ENCODE measurements at regions not wholly inside any gene's neighbourhood (a gene's known extent, or its start where the extent isn't known, plus 50 kb on each side); places are given as distances from the start of the nearest gene placed in this dataset.
A peak's percentile ranks its signal among the peaks of the same experiment; 100 is the strongest.

DNA sequence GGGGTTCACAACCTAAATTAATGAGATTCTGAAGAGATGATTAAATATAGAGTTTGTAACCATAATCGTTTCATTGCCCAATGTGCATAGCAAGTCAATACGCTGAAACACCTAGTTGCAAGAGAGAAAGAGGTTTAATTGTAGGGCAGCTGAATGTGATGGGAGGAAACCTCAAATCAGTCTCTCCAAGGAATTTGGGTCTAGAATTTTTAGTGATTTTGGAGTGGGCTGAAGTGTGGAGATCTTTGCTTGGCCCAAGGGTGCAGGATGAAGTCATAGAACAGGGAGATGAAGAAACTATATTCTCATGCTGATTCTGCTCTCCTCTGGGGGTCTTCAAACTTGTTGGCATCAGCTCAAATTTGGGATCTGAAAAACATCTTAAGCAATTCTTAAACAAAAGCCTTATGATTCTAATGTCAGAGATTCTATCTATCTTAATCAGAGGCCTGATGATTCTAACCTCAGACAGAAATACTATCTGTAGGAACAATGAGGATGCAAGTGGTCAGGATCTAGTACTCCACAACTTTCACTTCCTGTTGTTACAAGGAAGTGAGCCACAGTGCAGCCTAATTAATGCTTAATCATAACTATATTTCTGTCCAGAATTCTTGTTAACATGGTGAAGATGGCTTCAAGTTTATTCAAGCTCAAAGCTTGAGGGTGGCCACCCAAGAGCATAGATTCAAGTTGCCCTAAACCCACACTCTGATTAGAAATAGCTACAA lies 80.2 kb upstream of the FUT8 start:
- H4K20me1 ChIP-seq (ENCODE audit: insufficient read depth, low read length), result no peaks in the 10 kb centered on the region
- peak overlapping the region; percentile 43; the same call in 1 of the 2 replicates for H3K4ac ChIP-seq (ENCODE audit: low read depth, low read length)
- no peak overlapping the region for H2AK5ac ChIP-seq (ENCODE audit: low read depth, low read length)
- no CpG with 5 or more reads among the region's 2 CpGs for WGBS, 2 experiments (ENCODE audit: extremely low coverage in 2 of 2, insufficient read length in 1 of 2)
- 0 out of 3 replicates have a peak overlapping the region, but pooled peaks have one; percentile 78 for H2BK15ac ChIP-seq (ENCODE audit: low read depth, low read length)
- H2AK9ac ChIP-seq (replicated peaks; ENCODE audit: low read depth, low read length, poor library complexity), result no peak overlapping the region
- H3K9me3 ChIP-seq (ENCODE audit: control insufficient read depth, insufficient read depth, low read length), result no peaks in the 10 kb centered on the region
- no peak overlapping the region for H3K27ac ChIP-seq (ENCODE audit: insufficient read depth, low read length)
- H3K79me1 ChIP-seq (ENCODE audit: low read depth in 1 of 2, low read length in 2 of 2), result no peaks in the 10 kb centered on the region
- H3K9me1 ChIP-seq (ENCODE audit: insufficient read depth, low read length), result peaks cover 25% of the 10 kb centered on the region
- no peak overlapping the region for H3K56ac ChIP-seq (ENCODE audit: extremely low read depth, insufficient read depth, low read length)
- dilution Hi-C loops (cut with HindIII; ENCODE audit: low sequenced_read_pairs, unreplicated experiment), result no loop called here
- peak overlapping the region; percentile 52 to 82; a peak in 2 of 4 replicates for H4K8ac ChIP-seq (ENCODE audit: low read depth in 2 of 2, low read length in 2 of 2)
- H3K14ac ChIP-seq (replicated peaks; ENCODE audit: low read depth, low read length), result peak overlapping the region; percentile 38; the same call in 1 of the 2 replicates
- H4K91ac ChIP-seq (ENCODE audit: insufficient read depth, low read depth, low read length), result no peak overlapping the region; the same call in 1 of the 2 replicates
- DNase-seq (no peak), ATAC-seq (ENCODE audit: low read depth) (no peak)
- ChIA-PET CTCF (interaction anchor here (1.7 kb wide), 1 partner anchor 167 kb away, joined by 4 read pairs; no protein-coding TSS in a partner anchor), POLR2A (ENCODE audit: unreplicated experiment) (no interaction called here)
- peak overlapping the region; percentile 18 for H2BK5ac ChIP-seq (ENCODE audit: low read depth, low read length, poor library complexity, severe bottlenecking)
- H2AFZ ChIP-seq (replicated peaks; ENCODE audit: low read length, poor library complexity), result no peak overlapping the region
- intact Hi-C loops (cut with micrococcal nuclease), result loop anchor here (5.0 kb wide), 2 partner anchors 80 to 120 kb away; partner anchors contain the start of gene FUT8
- H3K4me2 ChIP-seq (ENCODE audit: low read depth, low read length), result no peak overlapping the region
- H3K18ac ChIP-seq (ENCODE audit: low read depth, low read length), result peak overlapping the region; percentile 71; the same call in 1 of the 2 replicates
- peak overlapping the region; percentile 64; the same call in 1 of the 2 replicates for H4K5ac ChIP-seq (ENCODE audit: low read depth, low read length)
- H3K27me3 ChIP-seq (ENCODE audit: control insufficient read depth, insufficient read depth, low read length), result no peaks in the 10 kb centered on the region
- BruUV-seq (replicated peaks), result no TSS peak
- no peak overlapping the region for H3K23ac ChIP-seq (ENCODE audit: low read depth, low read length)
- H2BK120ac ChIP-seq (ENCODE audit: low read depth, low read length), result peak overlapping the region; percentile 85
- H3K36me3 ChIP-seq (ENCODE audit: control insufficient read depth, insufficient read depth, low read length), result no peaks in the 10 kb centered on the region
- in situ Hi-C loops (cut with MboI; ENCODE audit: low sequenced_read_pairs), result no loop called here
- H3K4me3 ChIP-seq (ENCODE audit: insufficient read depth, low read depth, low read length), result no peak overlapping the region
- peak overlapping the region; percentile 69 for H2BK20ac ChIP-seq (ENCODE audit: low read depth, low read length)
- H3K4me1 ChIP-seq (ENCODE audit: control insufficient read depth, insufficient read depth, low read length), result peaks cover 22% of the 10 kb centered on the region
- TF ChIP-seq RCOR1 (IDR thresholded peaks at IDR 0.05; ENCODE audit: insufficient replicate concordance, low read length) (no peak), POLR2A (IDR thresholded peaks at IDR 0.05; ENCODE audit: low read depth, low read length) (no peak)
- H3K9ac ChIP-seq (ENCODE audit: low read depth, low read length), result no peak overlapping the region

All from IMR-90 (cell line).